Neural progenitor cell (in vitro differentiated cells): ENCODE measurements at regions not wholly inside any gene's neighbourhood (a gene's known extent, or its start where the extent isn't known, plus 50 kb on each side); places are given as distances from the start of the nearest gene placed in this dataset.

Experiments
- EZH2 ChIP-seq: fragments of 200-600 bp; sonication (generic); IDR thresholded peaks from 2 replicates; pipeline ENCODE4 v1.6.1; 2017; ENCODE audit warnings: antibody characterized with exemption, mild to moderate bottlenecking, moderate library complexity
- TF ChIP-seq, protein P1 (sequence below): fragments of 200-600 bp; sonication (generic); IDR thresholded peaks from 2 replicates; pipeline ENCODE4 v1.5.1; 2017; ENCODE audit warnings: antibody characterized with exemption, mild to moderate bottlenecking

- TF ChIP-seq, protein P1, sequence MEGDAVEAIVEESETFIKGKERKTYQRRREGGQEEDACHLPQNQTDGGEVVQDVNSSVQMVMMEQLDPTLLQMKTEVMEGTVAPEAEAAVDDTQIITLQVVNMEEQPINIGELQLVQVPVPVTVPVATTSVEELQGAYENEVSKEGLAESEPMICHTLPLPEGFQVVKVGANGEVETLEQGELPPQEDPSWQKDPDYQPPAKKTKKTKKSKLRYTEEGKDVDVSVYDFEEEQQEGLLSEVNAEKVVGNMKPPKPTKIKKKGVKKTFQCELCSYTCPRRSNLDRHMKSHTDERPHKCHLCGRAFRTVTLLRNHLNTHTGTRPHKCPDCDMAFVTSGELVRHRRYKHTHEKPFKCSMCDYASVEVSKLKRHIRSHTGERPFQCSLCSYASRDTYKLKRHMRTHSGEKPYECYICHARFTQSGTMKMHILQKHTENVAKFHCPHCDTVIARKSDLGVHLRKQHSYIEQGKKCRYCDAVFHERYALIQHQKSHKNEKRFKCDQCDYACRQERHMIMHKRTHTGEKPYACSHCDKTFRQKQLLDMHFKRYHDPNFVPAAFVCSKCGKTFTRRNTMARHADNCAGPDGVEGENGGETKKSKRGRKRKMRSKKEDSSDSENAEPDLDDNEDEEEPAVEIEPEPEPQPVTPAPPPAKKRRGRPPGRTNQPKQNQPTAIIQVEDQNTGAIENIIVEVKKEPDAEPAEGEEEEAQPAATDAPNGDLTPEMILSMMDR: no peak
- no peak for TF ChIP-seq EZH2
Measured at GRCh38 chr13:73779881-73780280, 354.3 kb downstream of the KLF12 start.
